ENCODE measurements at regions not wholly inside any gene's neighbourhood (a gene's known extent, or its start where the extent isn't known, plus 50 kb on each side); places are given as distances from the start of the nearest gene placed in this dataset.
"Not testable (repeated sequence)": the region's sequence is repeated elsewhere in the genome, so short reads cannot be mapped to it uniquely, and the experiment has no call there.

GRCh38 chr21:6075627-6076208 lies 4445.7 kb upstream of the TPTE start:
- not testable (repeated sequence) for TF ChIP-seq CTCF, POLR2A (IDR thresholded peaks at IDR 0.05)

Measured in lower leg skin (tissue), 3 donors.